GM12874 (cell line): ENCODE measurements at regions not wholly inside any gene's neighbourhood (a gene's known extent, or its start where the extent isn't known, plus 50 kb on each side); places are given as distances from the start of the nearest gene placed in this dataset.

Experiments
- TF ChIP-seq, protein P1 (sequence below): IDR thresholded peaks from 2 replicates; pipeline ENCODE4 v1.5.1; 2011; ENCODE audit warnings: low read depth, mild to moderate bottlenecking, control low read depth, low read length, moderate library complexity; ENCODE audit not compliant: insufficient read depth

DNA sequence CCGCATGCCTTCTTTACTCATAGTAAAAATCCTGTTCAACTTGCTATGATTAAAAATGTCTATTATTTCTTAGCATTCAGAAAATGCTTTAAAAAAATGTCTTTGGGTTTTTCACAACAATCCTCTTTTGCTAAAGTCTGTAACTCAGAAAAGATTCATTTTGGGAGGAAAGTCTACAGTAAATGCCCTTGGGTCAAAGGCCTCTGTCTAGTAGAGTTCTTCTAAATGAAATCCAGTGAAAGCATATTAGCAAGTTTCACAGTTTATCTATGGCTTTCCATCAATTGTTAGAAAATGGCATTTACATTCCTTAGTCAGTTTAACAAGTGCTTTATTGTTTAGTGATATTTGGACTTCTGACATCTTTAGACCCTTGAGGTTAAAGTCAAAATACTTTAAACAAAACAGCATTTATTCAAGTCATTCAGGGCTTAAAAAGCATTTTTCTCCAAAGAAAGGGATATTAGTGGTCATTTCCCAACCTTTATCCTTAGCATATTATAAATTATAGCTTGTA is 137.1 kb upstream of the TARS1 start:
- TF ChIP-seq, protein P1, sequence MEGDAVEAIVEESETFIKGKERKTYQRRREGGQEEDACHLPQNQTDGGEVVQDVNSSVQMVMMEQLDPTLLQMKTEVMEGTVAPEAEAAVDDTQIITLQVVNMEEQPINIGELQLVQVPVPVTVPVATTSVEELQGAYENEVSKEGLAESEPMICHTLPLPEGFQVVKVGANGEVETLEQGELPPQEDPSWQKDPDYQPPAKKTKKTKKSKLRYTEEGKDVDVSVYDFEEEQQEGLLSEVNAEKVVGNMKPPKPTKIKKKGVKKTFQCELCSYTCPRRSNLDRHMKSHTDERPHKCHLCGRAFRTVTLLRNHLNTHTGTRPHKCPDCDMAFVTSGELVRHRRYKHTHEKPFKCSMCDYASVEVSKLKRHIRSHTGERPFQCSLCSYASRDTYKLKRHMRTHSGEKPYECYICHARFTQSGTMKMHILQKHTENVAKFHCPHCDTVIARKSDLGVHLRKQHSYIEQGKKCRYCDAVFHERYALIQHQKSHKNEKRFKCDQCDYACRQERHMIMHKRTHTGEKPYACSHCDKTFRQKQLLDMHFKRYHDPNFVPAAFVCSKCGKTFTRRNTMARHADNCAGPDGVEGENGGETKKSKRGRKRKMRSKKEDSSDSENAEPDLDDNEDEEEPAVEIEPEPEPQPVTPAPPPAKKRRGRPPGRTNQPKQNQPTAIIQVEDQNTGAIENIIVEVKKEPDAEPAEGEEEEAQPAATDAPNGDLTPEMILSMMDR, result no peak

GRCh38 chr5:33304601-33305000 is 136.2 kb upstream of the TARS1 start:
- TF ChIP-seq, protein P1, result no peak

DNA sequence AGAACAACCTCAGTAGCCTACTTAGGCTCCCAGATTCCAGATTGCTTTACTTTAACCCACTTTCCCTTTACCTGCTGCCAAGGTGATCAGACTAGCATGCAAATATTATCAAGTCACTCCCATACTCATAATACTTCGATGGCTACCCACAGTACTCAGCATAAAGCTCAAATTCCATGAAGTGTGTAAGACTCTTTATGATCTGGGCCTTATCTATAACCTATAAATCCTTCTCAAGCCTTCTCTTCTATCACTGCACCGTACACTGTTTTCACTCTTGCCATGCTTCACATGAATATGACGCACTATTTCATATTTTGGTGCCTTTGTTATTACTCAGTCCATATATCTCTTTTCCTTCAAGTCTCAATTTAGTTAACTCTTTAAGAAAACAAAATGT is 135.2 kb upstream of the TARS1 start:
- TF ChIP-seq, protein P1, result no peak

- TF ChIP-seq, protein P1, result no peak
Observed at GRCh38 chr5:33306758-33307157, 134.0 kb upstream of the TARS1 start.

GRCh38 chr5:33308586-33308985 is 132.2 kb upstream of the TARS1 start:
- TF ChIP-seq, protein P1, result no peak

GRCh38 chr5:33309068-33309467 is 131.7 kb upstream of the TARS1 start:
- TF ChIP-seq, protein P1, result no peak

- TF ChIP-seq, protein P1, result no peak
Observed at GRCh38 chr5:33309536-33310345, 131.0 kb upstream of the TARS1 start.
